Stimulated activated naive CD8-positive, alpha-beta T cell treated with anti-CD3 and anti-CD28 coated beads, Interleukin-15, Interleukin-2, amounts not matched to agents 100 U/mL and 50 U/mL, for 24 hours (primary cell): ENCODE measurements at regions not wholly inside any gene's neighbourhood (a gene's known extent, or its start where the extent isn't known, plus 50 kb on each side); places are given as distances from the start of the nearest gene placed in this dataset.

ENCODE experiments used
- ATAC-seq: fragments of 150-1000 bp; cut with Tn5 transposase; one replicate; pipeline ENCODE4 v1.10.0; 2021
- DNase-seq: peaks from one replicate; pipeline ENCODE4 v3.0.0; 2021

- no peak for ATAC-seq
These were observed 179.8 kb downstream of the MEX3B start for GRCh38 chr15:81865850-81866537.

GRCh38 chr15:81863162-81863561 lies 182.7 kb downstream of the MEX3B start:
- ATAC-seq (no peak), DNase-seq (no peak)

More at GRCh38 chr15:81865850-81866537, 179.8 kb downstream of the MEX3B start:
- DNase-seq = no peak

- DNase-seq (no peak), ATAC-seq (no peak)
These were observed 185.9 kb downstream of the MEX3B start for GRCh38 chr15:81859737-81860516.

GRCh38 chr15:81858586-81858985 lies 187.2 kb downstream of the MEX3B start:
- ATAC-seq (no peak), DNase-seq (no peak)

GRCh38 chr15:81858136-81858535 lies 187.7 kb downstream of the MEX3B start:
- ATAC-seq (no peak), DNase-seq (no peak)

- no peak for ATAC-seq
These were observed 189.2 kb downstream of the MEX3B start for GRCh38 chr15:81856634-81857026.

GRCh38 chr15:81856001-81856633 lies 189.7 kb downstream of the MEX3B start:
- ATAC-seq (no peak), DNase-seq (no peak)

More at GRCh38 chr15:81856634-81857026, 189.2 kb downstream of the MEX3B start:
- no peak for DNase-seq

GRCh38 chr15:81853150-81853748 lies 192.6 kb downstream of the MEX3B start:
- ATAC-seq = no peak
- no peak for DNase-seq

- ATAC-seq = no peak
- no peak for DNase-seq
These were observed 193.2 kb downstream of the MEX3B start for GRCh38 chr15:81852411-81853149.

- no peak for DNase-seq
- no peak for ATAC-seq
These were observed 194.1 kb downstream of the MEX3B start for GRCh38 chr15:81851757-81852156.

- no peak for ATAC-seq
These were observed 194.5 kb downstream of the MEX3B start for GRCh38 chr15:81851325-81851724.

GRCh38 chr15:81849289-81849688 lies 196.5 kb downstream of the MEX3B start:
- DNase-seq (no peak), ATAC-seq (no peak)

More at GRCh38 chr15:81851325-81851724, 194.5 kb downstream of the MEX3B start:
- DNase-seq = no peak

- no peak for ATAC-seq
These were observed 197.1 kb downstream of the MEX3B start for GRCh38 chr15:81848701-81849100.

GRCh38 chr15:81843757-81844407 lies 201.9 kb downstream of the MEX3B start:
- DNase-seq (no peak), ATAC-seq (no peak)

More at GRCh38 chr15:81848701-81849100, 197.1 kb downstream of the MEX3B start:
- no peak for DNase-seq

GRCh38 chr15:81843226-81843625 lies 202.6 kb downstream of the MEX3B start:
- DNase-seq (no peak), ATAC-seq (no peak)

- DNase-seq (no peak), ATAC-seq (no peak)
These were observed 206.4 kb downstream of the MEX3B start for GRCh38 chr15:81839387-81839786.

GRCh38 chr15:81835731-81836130 lies 210.1 kb downstream of the MEX3B start:
- DNase-seq (no peak), ATAC-seq (no peak)

GRCh38 chr15:81830520-81830919 lies 215.3 kb downstream of the MEX3B start:
- ATAC-seq (no peak), DNase-seq (no peak)

- no peak for ATAC-seq
- DNase-seq = no peak
These were observed 215.9 kb downstream of the MEX3B start for GRCh38 chr15:81829918-81830317.

GRCh38 chr15:81828135-81828534 lies 217.7 kb downstream of the MEX3B start:
- ATAC-seq (no peak), DNase-seq (no peak)

- no peak for DNase-seq
These were observed 220.7 kb downstream of the MEX3B start for GRCh38 chr15:81825136-81825535.

More at GRCh38 chr15:81825136-81825535, 220.7 kb downstream of the MEX3B start:
- ATAC-seq = no peak
